Stimulated activated CD8-positive, alpha-beta memory T cell treated with anti-CD3 and anti-CD28 coated beads, Interleukin-12 subunit alpha, Interleukin-12 subunit beta, amount 100 ng/mL, for 1 hour (primary cell): ENCODE measurements at regions not wholly inside any gene's neighbourhood (a gene's known extent, or its start where the extent isn't known, plus 50 kb on each side); places are given as distances from the start of the nearest gene placed in this dataset.
"Not testable (repeated sequence)": the region's sequence is repeated elsewhere in the genome, so short reads cannot be mapped to it uniquely, and the experiment has no call there.

Experiments used
- DNase-seq: peaks from one replicate; pipeline ENCODE4 v3.0.0-alpha.2; 2020; ENCODE audit warnings: low read depth

- DNase-seq = no peak
Observed at GRCh38 chr2:125364984-125365265, 1291.0 kb upstream of the GYPC start.

GRCh38 chr2:125371867-125372266 is 1284.1 kb upstream of the GYPC start:
- no peak for DNase-seq

GRCh38 chr2:125373293-125373692 is 1282.7 kb upstream of the GYPC start:
- DNase-seq = no peak

- no peak for DNase-seq
Observed at GRCh38 chr2:125386074-125386473, 1269.9 kb upstream of the GYPC start.

GRCh38 chr2:125397535-125398251 is 1258.3 kb upstream of the GYPC start:
- DNase-seq = no peak

GRCh38 chr2:125398738-125399524 is 1257.0 kb upstream of the GYPC start:
- no peak for DNase-seq

- DNase-seq = no peak
Observed at GRCh38 chr2:125405816-125406215, 1250.1 kb upstream of the GYPC start.

- DNase-seq = no peak
Observed at GRCh38 chr2:125408874-125409538, 1247.0 kb upstream of the GYPC start.

GRCh38 chr2:125418483-125418882 is 1237.5 kb upstream of the GYPC start:
- no peak for DNase-seq

- DNase-seq = not testable (repeated sequence)
Observed at GRCh38 chr2:125422198-125422770, 1233.7 kb upstream of the GYPC start.

GRCh38 chr2:125424266-125424785 is 1231.6 kb upstream of the GYPC start:
- DNase-seq = no peak

GRCh38 chr2:125427721-125428315 is 1228.1 kb upstream of the GYPC start:
- DNase-seq = no peak

GRCh38 chr2:125444106-125444505 is 1211.9 kb upstream of the GYPC start:
- no peak for DNase-seq

- DNase-seq = no peak
Observed at GRCh38 chr2:125445495-125445894, 1210.5 kb upstream of the GYPC start.

GRCh38 chr2:125450092-125450491 is 1205.9 kb upstream of the GYPC start:
- DNase-seq = no peak

GRCh38 chr2:125455110-125455509 is 1200.8 kb upstream of the GYPC start:
- DNase-seq = no peak

GRCh38 chr2:125456693-125457363 is 1199.1 kb upstream of the GYPC start:
- no peak for DNase-seq

GRCh38 chr2:125471963-125472362 is 1184.0 kb upstream of the GYPC start:
- DNase-seq = no peak

- DNase-seq = no peak
Observed at GRCh38 chr2:125479143-125479636, 1176.8 kb upstream of the GYPC start.

- no peak for DNase-seq
Observed at GRCh38 chr2:125490308-125490707, 1165.7 kb upstream of the GYPC start.

- no peak for DNase-seq
Observed at GRCh38 chr2:125491663-125492062, 1164.3 kb upstream of the GYPC start.
